ENCODE measurements at regions not wholly inside any gene's neighbourhood (a gene's known extent, or its start where the extent isn't known, plus 50 kb on each side); places are given as distances from the start of the nearest gene placed in this dataset.
"Not testable (repeated sequence)": the region's sequence is repeated elsewhere in the genome, so short reads cannot be mapped to it uniquely, and the experiment has no call there.

- DNase-seq (ENCODE audit: low read depth) (peak; percentile 32), FAIRE-seq (no peak)
- no peaks in the 10 kb centered on the region for H3K36me3 ChIP-seq (ENCODE audit: control insufficient read depth, insufficient read depth, low read length)
- no peak overlapping the region for H3K4me3 ChIP-seq (ENCODE audit: low read depth, low read length)
- no peak for TF ChIP-seq CTCF (IDR thresholded peaks at IDR 0.05; ENCODE audit: insufficient read depth, low read length, severe bottlenecking)
- H3K27me3 ChIP-seq (ENCODE audit: control insufficient read depth, insufficient read depth, low read length) = no peaks in the 10 kb centered on the region
Measured at GRCh38 chr13:50291611-50292010, 276.4 kb downstream of the KCNRG start.

DNA sequence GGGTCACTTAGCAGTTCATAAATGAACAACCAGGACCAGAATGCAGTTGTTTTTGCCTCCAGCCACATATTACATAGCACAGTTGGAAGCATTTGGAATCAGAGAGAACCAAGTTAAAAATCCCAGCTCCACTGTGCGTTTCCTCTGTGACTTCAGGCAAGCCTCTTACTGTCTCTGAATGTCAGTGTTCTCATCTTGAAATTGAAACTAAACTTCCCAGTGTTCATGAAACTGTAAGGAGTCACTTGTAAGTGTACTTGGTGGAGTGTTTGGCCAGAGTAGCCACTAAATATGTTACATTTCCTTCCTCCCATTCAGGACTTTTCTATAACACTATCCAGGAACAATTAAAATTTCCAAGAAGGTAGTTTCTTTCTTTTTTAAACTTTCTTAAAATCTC lies 276.8 kb downstream of the KCNRG start:
- no peak for TF ChIP-seq CTCF (IDR thresholded peaks at IDR 0.05; ENCODE audit: insufficient read depth, low read length, severe bottlenecking)
- Histone ChIP-seq H3K36me3 (ENCODE audit: control insufficient read depth, insufficient read depth, low read length) (no peaks in the 10 kb centered on the region), H3K27me3 (ENCODE audit: control insufficient read depth, insufficient read depth, low read length) (no peaks in the 10 kb centered on the region), H3K4me3 (ENCODE audit: low read depth, low read length) (no peak overlapping the region)
- FAIRE-seq (no peak), DNase-seq (ENCODE audit: low read depth) (no peak)

- H3K27me3 ChIP-seq (ENCODE audit: control insufficient read depth, insufficient read depth, low read length); FAIRE-seq; DNase-seq (ENCODE audit: low read depth); H3K36me3 ChIP-seq (ENCODE audit: control insufficient read depth, insufficient read depth, low read length); H3K4me3 ChIP-seq (ENCODE audit: low read depth, low read length): not testable (repeated sequence)
Measured at GRCh38 chr13:50294425-50294824, 279.2 kb downstream of the KCNRG start.

DNA sequence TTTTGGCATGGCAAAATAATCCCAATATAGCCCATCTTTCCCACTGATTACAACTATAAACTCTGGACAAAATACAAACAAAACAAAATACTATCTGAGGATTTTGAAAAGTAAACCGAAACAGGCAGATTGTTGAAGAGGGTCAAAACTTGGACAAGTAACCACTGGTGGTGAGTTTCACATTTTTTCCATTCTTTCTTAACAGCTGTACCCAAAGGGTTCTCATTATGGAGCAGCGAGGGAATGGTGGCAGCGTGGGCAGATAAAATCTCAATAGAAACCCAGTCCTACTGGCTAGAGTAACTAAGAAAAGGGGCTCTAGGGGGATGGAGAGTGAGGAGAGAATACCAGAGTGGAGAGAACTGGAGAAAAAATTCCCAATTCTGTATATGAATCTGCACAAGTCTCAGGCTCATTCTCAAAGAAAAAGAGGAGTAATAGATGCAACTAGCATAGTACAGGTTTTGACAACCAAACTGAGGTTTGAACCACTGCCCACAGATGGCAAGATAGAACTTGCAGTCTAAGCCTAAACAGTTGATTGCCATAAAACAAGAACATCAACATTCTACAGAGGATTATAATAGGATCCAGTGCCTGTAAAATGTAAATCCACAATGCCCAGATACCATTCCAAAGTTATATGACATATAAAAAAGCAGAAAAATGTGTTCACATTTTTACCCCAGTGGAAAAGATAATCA lies 284.5 kb downstream of the KCNRG start:
- FAIRE-seq (no peak), DNase-seq (ENCODE audit: low read depth) (peak; percentile 82)
- H3K36me3 ChIP-seq (ENCODE audit: control insufficient read depth, insufficient read depth, low read length) = no peaks in the 10 kb centered on the region
- no peaks in the 10 kb centered on the region for H3K27me3 ChIP-seq (ENCODE audit: control insufficient read depth, insufficient read depth, low read length)
- no peak for TF ChIP-seq CTCF (IDR thresholded peaks at IDR 0.05; ENCODE audit: insufficient read depth, low read length, severe bottlenecking)
- no peak overlapping the region for H3K4me3 ChIP-seq (ENCODE audit: low read depth, low read length)

- no peak for TF ChIP-seq CTCF (IDR thresholded peaks at IDR 0.05; ENCODE audit: insufficient read depth, low read length, severe bottlenecking)
- DNase-seq (ENCODE audit: low read depth) (no peak), FAIRE-seq (no peak)
- no peaks in the 10 kb centered on the region for H3K27me3 ChIP-seq (ENCODE audit: control insufficient read depth, insufficient read depth, low read length)
- no peaks in the 10 kb centered on the region for H3K36me3 ChIP-seq (ENCODE audit: control insufficient read depth, insufficient read depth, low read length)
- no peak overlapping the region for H3K4me3 ChIP-seq (ENCODE audit: low read depth, low read length)
Measured at GRCh38 chr13:50303963-50304721, 288.9 kb downstream of the KCNRG start.

DNA sequence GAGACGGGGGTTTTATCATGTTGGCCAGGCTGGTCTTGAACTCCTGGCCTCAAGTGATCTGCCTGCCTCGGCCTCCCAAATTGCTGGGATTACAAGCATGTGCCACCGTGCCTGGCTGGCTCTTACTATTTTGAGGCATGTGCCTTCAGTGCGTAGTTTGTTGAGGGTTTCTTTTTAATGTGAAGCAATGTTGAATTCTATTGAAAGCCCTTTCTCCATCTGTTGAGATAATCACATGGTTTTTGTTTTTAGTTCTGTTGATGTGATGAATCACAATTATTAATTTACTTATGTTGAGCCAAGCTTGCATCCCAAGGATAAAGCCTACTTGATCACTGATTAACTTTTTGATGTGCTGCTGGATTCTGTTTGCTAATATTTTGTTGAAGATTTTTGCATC lies 290.9 kb downstream of the KCNRG start:
- no peaks in the 10 kb centered on the region for H3K36me3 ChIP-seq (ENCODE audit: control insufficient read depth, insufficient read depth, low read length)
- no peaks in the 10 kb centered on the region for H3K27me3 ChIP-seq (ENCODE audit: control insufficient read depth, insufficient read depth, low read length)
- H3K4me3 ChIP-seq (ENCODE audit: low read depth, low read length) = no peak overlapping the region
- FAIRE-seq (no peak), DNase-seq (ENCODE audit: low read depth) (no peak)
- TF ChIP-seq CTCF (IDR thresholded peaks at IDR 0.05; ENCODE audit: insufficient read depth, low read length, severe bottlenecking) = no peak

All from bronchial epithelial cell (primary cell).